CD14-positive monocyte (primary cell): ENCODE measurements at regions not wholly inside any gene's neighbourhood (a gene's known extent, or its start where the extent isn't known, plus 50 kb on each side); places are given as distances from the start of the nearest gene placed in this dataset.

ENCODE experiments used
- DNase-seq, 3 donors: peaks; one replicate each; pipeline ENCODE4 v3.0.0-alpha.2; 2011 to 2022
- H2AFZ ChIP-seq: 2 replicates; pipeline ENCODE4 v1.6.0; 2012; ENCODE audit warnings: mild to moderate bottlenecking, low read depth, low read length, inconsistent platforms; ENCODE audit not compliant: insufficient read depth, poor library complexity, severe bottlenecking
- H3K27ac ChIP-seq, 2 donors: 1 replicate in 1 of 2; 2 replicates in 1 of 2; pipeline ENCODE4 v1.5.1; 2012 to 2013; ENCODE audit warnings: low read length in 2 of 2, control low read depth in 1 of 2, inconsistent platforms in 1 of 2, low read depth in 1 of 2, mild to moderate bottlenecking in 1 of 2
- H3K27me3 ChIP-seq, 2 donors: one replicate each; pipeline versions ENCODE4 v1.6.0 to v1.6.1; 2011 to 2013; ENCODE audit warnings: low read length in 2 of 2; ENCODE audit not compliant: control insufficient read depth in 2 of 2, insufficient read depth in 2 of 2
- H3K36me3 ChIP-seq, 2 donors: replicated peaks in 1 of 2; 1 replicate in 1 of 2; 2 replicates in 1 of 2; pipeline versions ENCODE4 v1.5.1 to v1.6.1; 2012 to 2013; ENCODE audit warnings: low read length in 2 of 2, control low read depth in 1 of 2, inconsistent platforms in 1 of 2, mild to moderate bottlenecking in 1 of 2; ENCODE audit not compliant: insufficient read depth in 2 of 2, control insufficient read depth in 1 of 2
- H3K4me1 ChIP-seq, 2 donors: 1 replicate in 1 of 2; 2 replicates in 1 of 2; pipeline versions ENCODE4 v1.5.1 to v1.6.1; 2012 to 2013; ENCODE audit warnings: low read length in 2 of 2, control low read depth in 1 of 2, inconsistent platforms in 1 of 2, mild to moderate bottlenecking in 1 of 2, moderate library complexity in 1 of 2; ENCODE audit not compliant: insufficient read depth in 2 of 2, control insufficient read depth in 1 of 2
- H3K4me2 ChIP-seq: replicated peaks from 2 replicates; pipeline ENCODE3; 2012; ENCODE audit warnings: low read length, moderate library complexity, mild to moderate bottlenecking; ENCODE audit not compliant: poor library complexity, severe bottlenecking; ENCODE audit errors: extremely low read depth
- H3K4me3 ChIP-seq, 3 experiments: fragments of 200-600 bp in 1 of 3; sonication (generic) in 1 of 3; replicated peaks in 1 of 3; 1 replicate in 2 of 3; 2 replicates in 1 of 3; pipeline ENCODE4 v1.5.1; 2011 to 2013; ENCODE audit warnings: low read length in 3 of 3, mild to moderate bottlenecking in 3 of 3, control low read depth in 2 of 3, low read depth in 2 of 3, inconsistent platforms in 1 of 3, moderate library complexity in 1 of 3
- H3K79me2 ChIP-seq: 2 replicates; pipeline ENCODE4 v1.6.0; 2012; ENCODE audit warnings: mild to moderate bottlenecking, control low read depth, inconsistent platforms, low read length, moderate library complexity; ENCODE audit not compliant: insufficient read depth
- H3K9ac ChIP-seq: 2 replicates; pipeline ENCODE4 v1.6.0; 2017; ENCODE audit warnings: low read length, mild to moderate bottlenecking; ENCODE audit not compliant: insufficient read depth, poor library complexity, severe bottlenecking
- H3K9me3 ChIP-seq, 2 donors: replicated peaks in 1 of 2; 1 replicate in 1 of 2; 2 replicates in 1 of 2; pipeline versions ENCODE4 v1.5.1 to v1.6.1; 2012 to 2013; ENCODE audit warnings: low read length in 2 of 2, control low read depth in 1 of 2; ENCODE audit not compliant: control insufficient read depth in 1 of 2, insufficient read depth in 1 of 2
- H4K20me1 ChIP-seq: 2 replicates; pipeline ENCODE4 v1.6.0; 2012; ENCODE audit warnings: mild to moderate bottlenecking, low read length, control low read depth, moderate library complexity; ENCODE audit not compliant: insufficient read depth
- H3K27ac Mint-ChIP-seq, 7 donors: one replicate each; pipeline ENCODE4 v1.8.0; 2020; ENCODE audit warnings: mild to moderate bottlenecking in 7 of 7, mixed read lengths in 7 of 7, moderate library complexity in 6 of 7, inconsistent platforms in 2 of 7
- H3K27me3 Mint-ChIP-seq, 3 donors: one replicate each; pipeline ENCODE4 v1.8.0; 2021 to 2022; ENCODE audit warnings: low read depth in 3 of 3, mild to moderate bottlenecking in 3 of 3, mixed read lengths in 3 of 3, moderate library complexity in 3 of 3, inconsistent platforms in 1 of 3
- H3K36me3 Mint-ChIP-seq, 2 donors: one replicate each; pipeline ENCODE4 v1.8.0; 2020; ENCODE audit warnings: mixed read lengths in 2 of 2, inconsistent platforms in 1 of 2, mild to moderate bottlenecking in 1 of 2
- H3K4me1 Mint-ChIP-seq: one replicate; pipeline ENCODE4 v1.8.0; 2020; ENCODE audit warnings: mild to moderate bottlenecking, mixed read lengths
- H3K4me3 Mint-ChIP-seq, 2 donors: one replicate each; pipeline ENCODE4 v1.8.0; 2020; ENCODE audit warnings: mild to moderate bottlenecking in 2 of 2, mixed read lengths in 2 of 2, moderate library complexity in 1 of 2
- H3K9me3 Mint-ChIP-seq, 7 donors: one replicate each; pipeline ENCODE4 v1.8.0; 2020 to 2022; ENCODE audit warnings: mixed read lengths in 7 of 7, mild to moderate bottlenecking in 6 of 7, moderate library complexity in 6 of 7, inconsistent platforms in 2 of 7
- CTCF ChIP-seq: fragments of 200-600 bp; IDR thresholded peaks from one replicate; pipeline ENCODE4 v1.8.0; 2022; ENCODE audit warnings: antibody characterized with exemption, mild to moderate bottlenecking
- WGBS: methylation state at CpG from one replicate; pipeline ENCODE4 v1.1.5; 2013; ENCODE audit warnings: missing lambda C conversion rate; ENCODE audit not compliant: insufficient coverage; 5-methylcytosine and 5-hydroxymethylcytosine counted together
- intact Hi-C, 2 donors: fragments of 100-400 bp; cut with micrococcal nuclease; formaldehyde crosslinking; loops; one replicate each; pipeline versions ENCODE4 v1.15.0 to v1.15.1; 2023

GRCh38 chr2:199025146-199025545 lies 432.6 kb downstream of the SATB2 start:
- Mint-ChIP-seq H3K36me3 (no peaks in the 10 kb centered on the region), H3K4me3 (no peak overlapping the region), H3K4me1 (no peaks in the 10 kb centered on the region), H3K27ac (no peak overlapping the region), H3K27me3 (no peaks in the 10 kb centered on the region), H3K9me3 (peaks cover 0 to 7% (median 5%) of the 10 kb centered on the region in 7 donors)
- DNase-seq: no peak
- Histone ChIP-seq H4K20me1 (no peaks in the 10 kb centered on the region), H3K4me3 (no peak overlapping the region), H3K27ac (no peak overlapping the region), H3K9ac (no peak overlapping the region), H3K9me3 (peaks cover 5 to 8% of the 10 kb centered on the region in 2 donors), H3K79me2 (no peaks in the 10 kb centered on the region), H2AFZ (no peak overlapping the region), H3K4me1 (no peaks in the 10 kb centered on the region), H3K27me3 (no peaks in the 10 kb centered on the region), H3K4me2 (no peak overlapping the region), H3K36me3 (no peaks in the 10 kb centered on the region)
- intact Hi-C loops: no loop called here
- TF ChIP-seq CTCF: no peak
- 100% methylated on average over 1 of the region's 3 CpGs for WGBS

GRCh38 chr2:199024224-199024623 lies 433.5 kb downstream of the SATB2 start:
- Mint-ChIP-seq H3K36me3 (no peaks in the 10 kb centered on the region), H3K9me3 (peaks cover 0 to 6% (median 2%) of the 10 kb centered on the region in 7 donors), H3K27me3 (no peaks in the 10 kb centered on the region), H3K4me3 (no peak overlapping the region), H3K4me1 (no peaks in the 10 kb centered on the region), H3K27ac (no peak overlapping the region)
- Histone ChIP-seq H3K27me3 (no peaks in the 10 kb centered on the region), H3K4me1 (no peaks in the 10 kb centered on the region), H3K27ac (no peak overlapping the region), H3K9ac (no peak overlapping the region), H3K36me3 (no peaks in the 10 kb centered on the region), H2AFZ (no peak overlapping the region), H3K4me3 (no peak overlapping the region), H3K4me2 (no peak overlapping the region), H3K79me2 (no peaks in the 10 kb centered on the region), H3K9me3 (peaks cover 5 to 8% of the 10 kb centered on the region in 2 donors), H4K20me1 (no peaks in the 10 kb centered on the region)
- no peak for TF ChIP-seq CTCF
- DNase-seq: no peak
- intact Hi-C loops: no loop called here
